ENCODE measurements at regions not wholly inside any gene's neighbourhood (a gene's known extent, or its start where the extent isn't known, plus 50 kb on each side); places are given as distances from the start of the nearest gene placed in this dataset.

DNA sequence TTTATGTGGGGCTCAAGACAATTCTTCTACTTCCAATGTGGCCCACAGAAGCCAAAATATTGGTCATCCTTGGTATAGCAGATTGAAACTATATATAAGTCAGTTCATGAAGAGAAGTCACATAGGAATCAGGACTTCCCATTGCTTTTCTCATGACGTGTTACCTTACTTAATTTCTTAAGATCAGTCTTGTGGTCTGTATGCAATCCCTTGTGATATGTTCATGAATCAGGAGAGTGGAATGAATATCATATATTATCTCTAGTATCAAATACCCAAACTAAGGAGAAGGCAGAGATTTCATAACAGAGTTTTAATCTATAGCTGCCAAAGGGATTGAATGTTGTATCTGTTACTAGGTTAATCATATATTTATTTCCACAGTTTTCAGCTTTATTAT, 1390.4 kb downstream of the SUCLG1 start:
- Histone ChIP-seq H3K36me3 (ENCODE audit: control insufficient read depth, insufficient read depth, low read length) (no peaks in the 10 kb centered on the region), H2AFZ (ENCODE audit: low read depth, low read length) (no peak overlapping the region), H3K9me3 (replicated peaks; ENCODE audit: control insufficient read depth, insufficient read depth, low read depth, low read length) (no peaks in the 10 kb centered on the region), H3K4me1 (replicated peaks in 1 of 2; ENCODE audit: control insufficient read depth in 2 of 2, insufficient read depth in 2 of 2, low read length in 2 of 2) (no peaks in the 10 kb centered on the region), H4K20me1 (replicated peaks; ENCODE audit: control insufficient read depth, insufficient read depth, low read length) (no peaks in the 10 kb centered on the region), H3K9ac (ENCODE audit: insufficient read depth in 1 of 2, low read depth in 2 of 2, low read length in 2 of 2) (no peak overlapping the region), H3K79me2 (ENCODE audit: control insufficient read depth, insufficient read depth, low read length) (no peaks in the 10 kb centered on the region), H3K27ac (ENCODE audit: extremely low read depth, low read depth, low read length) (no peak overlapping the region), H3K4me2 (ENCODE audit: insufficient read depth, low read length) (no peak overlapping the region), H3K9me1 (ENCODE audit: control insufficient read depth, insufficient read depth, low read length) (no peaks in the 10 kb centered on the region), H3K4me3 (no peak overlapping the region), H3K27me3 (ENCODE audit: control insufficient read depth in 2 of 2, insufficient read depth in 2 of 2, low read length in 2 of 2) (no peaks in the 10 kb centered on the region)
- FAIRE-seq, result no peak
- in situ Hi-C loops (cut with MboI) (no loop called here), intact Hi-C loops (cut with micrococcal nuclease) (no loop called here)
- no TSS peak for BruUV-seq (replicated peaks)
- POLR2A ChIA-PET, result no interaction called here
- WGBS (ENCODE audit: insufficient coverage, low coverage, missing lambda C conversion rate), result 0% methylated on average over 1 of the region's 1 CpG
- ATAC-seq, result no peak
- DNase-seq (ENCODE audit: extremely low read depth in 1 of 4, low spot score in 3 of 4), result no peak
- CTCF ChIA-PET (ENCODE audit: low intra/inter-chr PET ratio), result no interaction called here
- TF ChIP-seq, protein P1, sequence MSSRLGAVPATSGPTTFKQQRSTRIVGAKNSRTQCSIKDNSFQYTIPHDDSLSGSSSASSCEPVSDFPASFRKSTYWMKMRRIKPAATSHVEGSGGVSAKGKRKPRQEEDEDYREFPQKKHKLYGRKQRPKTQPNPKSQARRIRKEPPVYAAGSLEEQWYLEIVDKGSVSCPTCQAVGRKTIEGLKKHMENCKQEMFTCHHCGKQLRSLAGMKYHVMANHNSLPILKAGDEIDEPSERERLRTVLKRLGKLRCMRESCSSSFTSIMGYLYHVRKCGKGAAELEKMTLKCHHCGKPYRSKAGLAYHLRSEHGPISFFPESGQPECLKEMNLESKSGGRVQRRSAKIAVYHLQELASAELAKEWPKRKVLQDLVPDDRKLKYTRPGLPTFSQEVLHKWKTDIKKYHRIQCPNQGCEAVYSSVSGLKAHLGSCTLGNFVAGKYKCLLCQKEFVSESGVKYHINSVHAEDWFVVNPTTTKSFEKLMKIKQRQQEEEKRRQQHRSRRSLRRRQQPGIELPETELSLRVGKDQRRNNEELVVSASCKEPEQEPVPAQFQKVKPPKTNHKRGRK (tag; IDR thresholded peaks at IDR 0.05), result no peak
- TF ChIP-seq ZNF347 (CRISPR knock-in tag; IDR thresholded peaks at IDR 0.05; ENCODE audit: low read depth) (no peak), NEUROD1 (IDR thresholded peaks at IDR 0.05; ENCODE audit: borderline replicate concordance, low read depth, low read length, partially characterized antibody) (no peak), TAF1 (IDR thresholded peaks at IDR 0.05; ENCODE audit: control insufficient read depth, extremely low read depth, insufficient read depth, low read length, severe bottlenecking) (no peak)

DNA sequence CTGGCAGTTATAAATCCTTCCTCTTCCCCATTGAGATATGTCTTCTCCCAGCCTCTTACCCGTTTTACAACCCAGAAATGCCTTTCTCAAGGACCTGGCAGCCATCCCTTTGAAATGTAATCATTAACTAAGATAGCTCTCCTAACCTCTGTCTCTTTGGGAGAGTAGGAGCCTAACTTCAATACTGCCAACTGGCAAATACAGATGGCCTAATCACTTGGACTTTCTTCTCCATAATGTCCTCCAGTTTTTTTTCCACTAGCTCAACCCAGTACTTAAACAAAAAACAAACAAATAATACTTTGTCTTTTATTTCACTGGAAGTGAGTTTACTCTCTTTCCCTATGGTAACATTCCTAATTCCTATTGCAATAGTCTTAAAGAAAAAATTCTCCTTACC, 1391.1 kb downstream of the SUCLG1 start:
- ChIA-PET CTCF (ENCODE audit: low intra/inter-chr PET ratio) (no interaction called here), POLR2A (no interaction called here)
- no TSS peak for BruUV-seq (replicated peaks)
- no peak for FAIRE-seq
- 0% methylated on average over 1 of the region's 1 CpG for WGBS (ENCODE audit: insufficient coverage, low coverage, missing lambda C conversion rate)
- Histone ChIP-seq H3K9me3 (replicated peaks; ENCODE audit: control insufficient read depth, insufficient read depth, low read depth, low read length) (no peaks in the 10 kb centered on the region; the same call in 1 of the 2 replicates), H3K9ac (ENCODE audit: insufficient read depth in 1 of 2, low read depth in 2 of 2, low read length in 2 of 2) (no peak overlapping the region), H3K4me2 (ENCODE audit: insufficient read depth, low read length) (no peak overlapping the region), H3K9me1 (ENCODE audit: control insufficient read depth, insufficient read depth, low read length) (no peaks in the 10 kb centered on the region), H4K20me1 (replicated peaks; ENCODE audit: control insufficient read depth, insufficient read depth, low read length) (no peaks in the 10 kb centered on the region), H3K4me1 (replicated peaks in 1 of 2; ENCODE audit: control insufficient read depth in 2 of 2, insufficient read depth in 2 of 2, low read length in 2 of 2) (no peaks in the 10 kb centered on the region), H3K27me3 (ENCODE audit: control insufficient read depth in 2 of 2, insufficient read depth in 2 of 2, low read length in 2 of 2) (no peaks in the 10 kb centered on the region), H2AFZ (ENCODE audit: low read depth, low read length) (no peak overlapping the region), H3K4me3 (no peak overlapping the region), H3K27ac (ENCODE audit: extremely low read depth, low read depth, low read length) (no peak overlapping the region), H3K36me3 (ENCODE audit: control insufficient read depth, insufficient read depth, low read length) (no peaks in the 10 kb centered on the region), H3K79me2 (ENCODE audit: control insufficient read depth, insufficient read depth, low read length) (no peaks in the 10 kb centered on the region)
- DNase-seq (ENCODE audit: extremely low read depth in 1 of 4, low spot score in 3 of 4), result no peak
- in situ Hi-C loops (cut with MboI), result no loop called here
- no peak for ATAC-seq
- intact Hi-C loops (cut with micrococcal nuclease), result no loop called here
- TF ChIP-seq ZNF79 (CRISPR knock-in tag; IDR thresholded peaks at IDR 0.05; ENCODE audit: low read depth), result no peak
- TF ChIP-seq ZNF780A (CRISPR knock-in tag; IDR thresholded peaks at IDR 0.05), result no peak
